ENCODE measurements at regions not wholly inside any gene's neighbourhood (a gene's known extent, or its start where the extent isn't known, plus 50 kb on each side); places are given as distances from the start of the nearest gene placed in this dataset.
A peak's percentile ranks its signal among the peaks of the same experiment; 100 is the strongest.

GRCh38 chr4:29453303-29453820 lies 1266.8 kb upstream of the PCDH7 start:
- TF ChIP-seq BHLHE40 (IDR thresholded peaks at IDR 0.05; ENCODE audit: low read depth, low read length) (no peak), GATA3 (IDR thresholded peaks at IDR 0.05; ENCODE audit: borderline replicate concordance) (no peak), MAX (IDR thresholded peaks at IDR 0.05) (no peak), CEBPB (IDR thresholded peaks at IDR 0.05) (no peak), POLR2A (IDR thresholded peaks at IDR 0.05; ENCODE audit: low read length) (no peak), MAFK (IDR thresholded peaks at IDR 0.05; ENCODE audit: partially characterized antibody) (peak; percentile 31)
- TF ChIP-seq, protein P1, sequence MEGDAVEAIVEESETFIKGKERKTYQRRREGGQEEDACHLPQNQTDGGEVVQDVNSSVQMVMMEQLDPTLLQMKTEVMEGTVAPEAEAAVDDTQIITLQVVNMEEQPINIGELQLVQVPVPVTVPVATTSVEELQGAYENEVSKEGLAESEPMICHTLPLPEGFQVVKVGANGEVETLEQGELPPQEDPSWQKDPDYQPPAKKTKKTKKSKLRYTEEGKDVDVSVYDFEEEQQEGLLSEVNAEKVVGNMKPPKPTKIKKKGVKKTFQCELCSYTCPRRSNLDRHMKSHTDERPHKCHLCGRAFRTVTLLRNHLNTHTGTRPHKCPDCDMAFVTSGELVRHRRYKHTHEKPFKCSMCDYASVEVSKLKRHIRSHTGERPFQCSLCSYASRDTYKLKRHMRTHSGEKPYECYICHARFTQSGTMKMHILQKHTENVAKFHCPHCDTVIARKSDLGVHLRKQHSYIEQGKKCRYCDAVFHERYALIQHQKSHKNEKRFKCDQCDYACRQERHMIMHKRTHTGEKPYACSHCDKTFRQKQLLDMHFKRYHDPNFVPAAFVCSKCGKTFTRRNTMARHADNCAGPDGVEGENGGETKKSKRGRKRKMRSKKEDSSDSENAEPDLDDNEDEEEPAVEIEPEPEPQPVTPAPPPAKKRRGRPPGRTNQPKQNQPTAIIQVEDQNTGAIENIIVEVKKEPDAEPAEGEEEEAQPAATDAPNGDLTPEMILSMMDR (IDR thresholded peaks at IDR 0.05), result no peak
